ENCODE measurements at regions not wholly inside any gene's neighbourhood (a gene's known extent, or its start where the extent isn't known, plus 50 kb on each side); places are given as distances from the start of the nearest gene placed in this dataset.

DNA sequence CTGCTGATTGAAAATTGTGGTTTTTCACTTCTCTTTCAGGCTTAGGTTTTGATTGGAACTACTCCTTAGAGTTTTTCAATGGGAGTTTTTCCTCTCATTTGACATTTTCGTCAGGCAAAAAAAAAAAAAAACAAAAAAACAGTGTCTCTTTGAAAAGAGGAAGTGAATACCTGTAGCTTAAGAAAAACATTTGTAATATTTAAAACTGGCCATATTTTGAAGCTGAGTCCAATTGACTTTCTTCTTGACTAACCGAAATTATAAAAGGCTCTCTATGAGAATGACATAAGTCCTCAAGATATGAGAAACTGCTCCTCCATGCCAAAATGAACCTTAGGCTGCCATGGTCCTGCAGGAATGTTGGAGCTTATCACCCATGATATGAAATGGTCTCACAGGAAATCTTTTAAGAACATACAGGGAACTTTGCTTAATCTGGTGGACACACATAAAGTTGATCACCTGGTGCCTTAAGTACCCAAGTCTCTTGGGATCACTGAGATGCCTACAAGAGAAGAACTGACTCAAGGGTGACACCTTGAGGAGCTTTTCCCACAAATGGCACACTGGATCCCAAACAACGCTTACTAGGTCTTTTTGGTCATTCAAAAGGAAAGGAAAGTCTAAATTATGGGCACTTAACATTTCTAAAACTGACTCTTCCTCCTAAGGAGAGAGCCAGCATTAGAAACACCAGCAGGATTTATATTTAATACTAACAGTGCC lies 263.4 kb downstream of the CDC14C start:
- no peak overlapping the region for H3K14ac ChIP-seq (replicated peaks; ENCODE audit: low read depth, low read length)
- no peaks in the 10 kb centered on the region for H3K36me3 ChIP-seq (ENCODE audit: control insufficient read depth, insufficient read depth, low read length)
- no peak overlapping the region for H4K8ac ChIP-seq (ENCODE audit: low read depth in 2 of 2, low read length in 2 of 2)
- in situ Hi-C loops (cut with MboI; ENCODE audit: low sequenced_read_pairs) (no loop called here), dilution Hi-C loops (cut with HindIII; ENCODE audit: low sequenced_read_pairs, unreplicated experiment) (no loop called here), intact Hi-C loops (cut with micrococcal nuclease) (no loop called here)
- no peak overlapping the region for H3K9ac ChIP-seq (ENCODE audit: low read depth, low read length)
- no peak overlapping the region for H3K56ac ChIP-seq (ENCODE audit: extremely low read depth, insufficient read depth, low read length)
- no peaks in the 10 kb centered on the region for H3K9me1 ChIP-seq (ENCODE audit: insufficient read depth, low read length)
- no peaks in the 10 kb centered on the region for H3K4me1 ChIP-seq (ENCODE audit: control insufficient read depth, insufficient read depth, low read length)
- H3K4me3 ChIP-seq (ENCODE audit: insufficient read depth, low read depth, low read length): no peak overlapping the region
- no peaks in the 10 kb centered on the region for H3K27me3 ChIP-seq (ENCODE audit: control insufficient read depth, insufficient read depth, low read length)
- no peak overlapping the region for H2BK15ac ChIP-seq (ENCODE audit: low read depth, low read length)
- no peak overlapping the region for H3K27ac ChIP-seq (ENCODE audit: insufficient read depth, low read length)
- no peaks in the 10 kb centered on the region for H3K79me1 ChIP-seq (ENCODE audit: low read depth in 1 of 2, low read length in 2 of 2)
- no peak overlapping the region for H2BK20ac ChIP-seq (ENCODE audit: low read depth, low read length)
- H3K9me3 ChIP-seq (ENCODE audit: control insufficient read depth, insufficient read depth, low read length): peaks cover 2% of the 10 kb centered on the region; the same call in 1 of the 2 replicates
- H2BK5ac ChIP-seq (ENCODE audit: low read depth, low read length, poor library complexity, severe bottlenecking): no peak overlapping the region
- ChIA-PET CTCF (no interaction called here), POLR2A (ENCODE audit: unreplicated experiment) (no interaction called here)
- no peak overlapping the region for H3K4ac ChIP-seq (ENCODE audit: low read depth, low read length)
- no peak overlapping the region for H3K23ac ChIP-seq (ENCODE audit: low read depth, low read length)
- BruUV-seq (replicated peaks): no TSS peak
- no peak overlapping the region for H3K18ac ChIP-seq (ENCODE audit: low read depth, low read length)
- H2BK120ac ChIP-seq (ENCODE audit: low read depth, low read length): no peak overlapping the region
- H4K5ac ChIP-seq (ENCODE audit: low read depth, low read length): no peak overlapping the region
- H2AK9ac ChIP-seq (replicated peaks; ENCODE audit: low read depth, low read length, poor library complexity): no peak overlapping the region
- H3K4me2 ChIP-seq (ENCODE audit: low read depth, low read length): no peak overlapping the region
- no peak overlapping the region for H4K91ac ChIP-seq (ENCODE audit: insufficient read depth, low read depth, low read length)
- ATAC-seq (ENCODE audit: low read depth) (no peak), DNase-seq (no peak)
- TF ChIP-seq RFX5 (IDR thresholded peaks at IDR 0.05; ENCODE audit: low read depth, low read length): no peak
- no peak for TF ChIP-seq BHLHE40 (IDR thresholded peaks at IDR 0.05; ENCODE audit: low read depth, low read length)
- TF ChIP-seq MXI1 (IDR thresholded peaks at IDR 0.05; ENCODE audit: borderline replicate concordance, low read depth, low read length): no peak
- TF ChIP-seq, protein P1, sequence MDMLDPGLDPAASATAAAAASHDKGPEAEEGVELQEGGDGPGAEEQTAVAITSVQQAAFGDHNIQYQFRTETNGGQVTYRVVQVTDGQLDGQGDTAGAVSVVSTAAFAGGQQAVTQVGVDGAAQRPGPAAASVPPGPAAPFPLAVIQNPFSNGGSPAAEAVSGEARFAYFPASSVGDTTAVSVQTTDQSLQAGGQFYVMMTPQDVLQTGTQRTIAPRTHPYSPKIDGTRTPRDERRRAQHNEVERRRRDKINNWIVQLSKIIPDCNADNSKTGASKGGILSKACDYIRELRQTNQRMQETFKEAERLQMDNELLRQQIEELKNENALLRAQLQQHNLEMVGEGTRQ (IDR thresholded peaks at IDR 0.05; ENCODE audit: low read depth, low read length): no peak
- TF ChIP-seq CEBPB (IDR thresholded peaks at IDR 0.05; ENCODE audit: low read depth, low read length): no peak
- TF ChIP-seq CHD1 (IDR thresholded peaks at IDR 0.05; ENCODE audit: low read depth, low read length): no peak
- no peak for TF ChIP-seq MAFK (IDR thresholded peaks at IDR 0.05; ENCODE audit: low read depth, low read length)
- no peak for TF ChIP-seq POLR2A (IDR thresholded peaks at IDR 0.05; ENCODE audit: low read depth, low read length)
- H2AFZ ChIP-seq (replicated peaks; ENCODE audit: low read length, poor library complexity): no peak overlapping the region
- no CpG with 5 or more reads among the region's 3 CpGs for WGBS, 2 experiments (ENCODE audit: extremely low coverage in 2 of 2, insufficient read length in 1 of 2)
- no peaks in the 10 kb centered on the region for H4K20me1 ChIP-seq (ENCODE audit: insufficient read depth, low read length)
- no peak overlapping the region for H2AK5ac ChIP-seq (ENCODE audit: low read depth, low read length)

All from IMR-90 (cell line).